SK-N-SH (cell line): ENCODE measurements at regions not wholly inside any gene's neighbourhood (a gene's known extent, or its start where the extent isn't known, plus 50 kb on each side); places are given as distances from the start of the nearest gene placed in this dataset.

ENCODE experiments used
- CTCF ChIA-PET: fragments of 300-600, 350-600 bp; formaldehyde crosslinking; extraction: SDS; loops from one replicate; lab custom pipeline; 2021; lab: Yijun Ruan, JAX
- POLR2A ChIA-PET: fragments of 350-600 bp; sonication (Branson Sonifier 250); formaldehyde crosslinking; extraction: SDS; loops from one replicate; lab custom pipeline; 2020; ENCODE audit warnings: antibody characterized with exemption, inconsistent platforms; lab: Yijun Ruan, JAX
- DNase-seq: peaks from one replicate; pipeline ENCODE4 v3.0.0; 2012
- H2AFZ ChIP-seq: fragments of 200-600 bp; sonication (generic); 2 replicates; pipeline ENCODE4 v1.8.1; 2016; ENCODE audit warnings: antibody characterized with exemption, mild to moderate bottlenecking, low read depth
- H3F3A ChIP-seq: fragments of 200-600 bp; sonication (generic); replicated peaks from 2 replicates; pipeline ENCODE3; 2016; ENCODE audit warnings: antibody characterized with exemption, mild to moderate bottlenecking; ENCODE audit not compliant: insufficient read depth
- H3K27ac ChIP-seq, 2 experiments: fragments of 200-500 bp in 1 of 2; fragments of 200-600 bp in 1 of 2; sonication (Bioruptor generic) in 1 of 2; sonication (generic), shearing (Covaris generic) in 1 of 2; 2 replicates each; pipeline versions ENCODE4 v1.5.1 to v1.6.1; 2014 to 2016; ENCODE audit warnings: low read depth in 2 of 2, inconsistent platforms in 1 of 2, low read length in 1 of 2, mild to moderate bottlenecking in 1 of 2, mixed read lengths in 1 of 2
- H3K27me3 ChIP-seq: fragments of 200-600 bp; sonication (generic), shearing (Covaris generic); 2 replicates; pipeline ENCODE4 v1.6.1; 2016; ENCODE audit warnings: mixed run types; ENCODE audit not compliant: insufficient read depth
- H3K36me3 ChIP-seq, 2 experiments: fragments of 200-500 bp in 1 of 2; fragments of 200-600 bp in 1 of 2; sonication (Bioruptor generic) in 1 of 2; sonication (generic) in 1 of 2; replicated peaks in 1 of 2; 2 replicates each; pipeline versions ENCODE3 to v1.5.1; 2014 to 2016; ENCODE audit warnings: low read length in 1 of 2, mild to moderate bottlenecking in 1 of 2; ENCODE audit not compliant: insufficient read depth in 2 of 2, control insufficient read depth in 1 of 2
- H3K4me1 ChIP-seq, 2 experiments: fragments of 200-500 bp in 1 of 2; fragments of 200-600 bp in 1 of 2; sonication (Bioruptor generic) in 1 of 2; sonication (generic), shearing (Covaris generic) in 1 of 2; 2 replicates each; pipeline versions ENCODE4 v1.5.1 to v1.6.1; 2014 to 2016; ENCODE audit warnings: low read depth in 1 of 2, low read length in 1 of 2, mixed run types in 1 of 2; ENCODE audit not compliant: insufficient read depth in 2 of 2, control insufficient read depth in 1 of 2
- H3K4me2 ChIP-seq: fragments of 200-600 bp; sonication (generic), shearing (Covaris generic); 2 replicates; pipeline ENCODE4 v1.6.1; 2017; ENCODE audit warnings: mixed run types
- H3K4me3 ChIP-seq, 2 experiments: fragments of 200-500 bp in 1 of 2; fragments of 200-600 bp in 1 of 2; sonication (Bioruptor generic) in 1 of 2; sonication (generic), shearing (Covaris generic) in 1 of 2; 2 replicates each; pipeline versions ENCODE4 v1.5.1 to v1.8.1; 2014 to 2016; ENCODE audit warnings: low read depth in 2 of 2, inconsistent platforms in 1 of 2, low read length in 1 of 2, mild to moderate bottlenecking in 1 of 2, mixed read lengths in 1 of 2, moderate library complexity in 1 of 2
- H3K79me2 ChIP-seq: fragments of 200-600 bp; sonication (generic); 2 replicates; pipeline ENCODE4 v1.8.1; 2017; ENCODE audit warnings: mild to moderate bottlenecking; ENCODE audit not compliant: insufficient read depth
- H3K9ac ChIP-seq: fragments of 200-600 bp; sonication (generic); 2 replicates; pipeline ENCODE4 v1.6.1; 2017; ENCODE audit warnings: mixed run types
- H3K9me2 ChIP-seq: fragments of 200-600 bp; sonication (generic); 2 replicates; pipeline ENCODE4 v1.6.1; 2017; ENCODE audit warnings: mixed run types
- H3K9me3 ChIP-seq: fragments of 200-600 bp; sonication (generic); 2 replicates; pipeline ENCODE4 v1.6.1; 2017; ENCODE audit warnings: mixed run types, mild to moderate bottlenecking, moderate library complexity
- H4K20me1 ChIP-seq: fragments of 200-600 bp; sonication (generic); 2 replicates; pipeline ENCODE4 v1.6.1; 2017; ENCODE audit warnings: mild to moderate bottlenecking, mixed run types; ENCODE audit not compliant: insufficient read depth
- EZH2phosphoT487 ChIP-seq: fragments of 200-600 bp; sonication (generic); IDR thresholded peaks from 2 replicates; pipeline ENCODE4 v1.6.1; 2017; ENCODE audit warnings: low read depth, mixed run types, mild to moderate bottlenecking, antibody characterized with exemption, moderate library complexity, borderline replicate concordance
- FOSL2 ChIP-seq: IDR thresholded peaks from 2 replicates; pipeline ENCODE4 v1.4.0; 2012; ENCODE audit warnings: low read depth, mild to moderate bottlenecking, moderate library complexity, borderline replicate concordance
- MAX ChIP-seq: IDR thresholded peaks from 2 replicates; pipeline ENCODE4 v1.4.0; 2012; ENCODE audit warnings: low read depth
- MXI1 ChIP-seq: IDR thresholded peaks from 2 replicates; pipeline ENCODE4 v1.6.1; 2012; ENCODE audit warnings: mild to moderate bottlenecking, low read depth, low read length, improper control_type of control experiment
- NRF1 ChIP-seq: IDR thresholded peaks from 2 replicates; pipeline ENCODE4 v1.6.1; 2012; ENCODE audit warnings: low read depth, mild to moderate bottlenecking, low read length
- PBX3 ChIP-seq: IDR thresholded peaks from 2 replicates; pipeline ENCODE4; 2012
- RXRA ChIP-seq: IDR thresholded peaks from 2 replicates; pipeline ENCODE4 v1.4.0; 2012; ENCODE audit warnings: low read depth, mild to moderate bottlenecking, borderline replicate concordance
- SIN3A ChIP-seq: IDR thresholded peaks from 2 replicates; pipeline ENCODE4 v1.6.1; 2012; ENCODE audit warnings: low read depth, mild to moderate bottlenecking, low read length, moderate library complexity, borderline replicate concordance
- TCF12 ChIP-seq: IDR thresholded peaks from 2 replicates; pipeline ENCODE4 v1.4.0; 2012
- TEAD4 ChIP-seq: IDR thresholded peaks from 2 replicates; pipeline ENCODE4 v1.4.0; 2012; ENCODE audit warnings: mild to moderate bottlenecking, borderline replicate concordance; ENCODE audit not compliant: insufficient read depth
- USF1 ChIP-seq: IDR thresholded peaks from 2 replicates; pipeline ENCODE4 v1.4.0; 2012; ENCODE audit warnings: low read depth, borderline replicate concordance
- ZBTB33 ChIP-seq: IDR thresholded peaks from 2 replicates; pipeline ENCODE4 v1.4.0; 2012; ENCODE audit warnings: low read depth, borderline replicate concordance
- WGBS: methylation state at CpG from one replicate; pipeline ENCODE4 v1.1.6; 2017; ENCODE audit warnings: low lambda C conversion rate; 5-methylcytosine and 5-hydroxymethylcytosine counted together

- H3K4me3 ChIP-seq = no peak overlapping the region
- ChIA-PET POLR2A (no interaction called here), CTCF (no interaction called here)
- no peak overlapping the region for H3K9ac ChIP-seq
- no peak for DNase-seq
- H2AFZ ChIP-seq = no peak overlapping the region
- no peaks in the 10 kb centered on the region for H3F3A ChIP-seq
- H3K9me2 ChIP-seq = no peaks in the 10 kb centered on the region
- H3K9me3 ChIP-seq = no peaks in the 10 kb centered on the region
- no peaks in the 10 kb centered on the region for H3K4me1 ChIP-seq
- no peaks in the 10 kb centered on the region for H4K20me1 ChIP-seq
- H3K27me3 ChIP-seq = no peaks in the 10 kb centered on the region
- no peak overlapping the region for H3K4me2 ChIP-seq
- no peaks in the 10 kb centered on the region for H3K79me2 ChIP-seq
- no peak overlapping the region for H3K27ac ChIP-seq
- TF ChIP-seq USF1 (no peak), NRF1 (no peak), SIN3A (no peak), TEAD4 (no peak), RXRA (no peak), ZBTB33 (no peak), FOSL2 (no peak), EZH2phosphoT487 (no peak), MXI1 (no peak), TCF12 (no peak), MAX (no peak), PBX3 (no peak)
- TF ChIP-seq, all 33 proteins: peak for 0
- H3K36me3 ChIP-seq = no peaks in the 10 kb centered on the region
These were observed 146.1 kb downstream of the OR4C45 start for GRCh38 chr11:50178737-50179136.

- CTCF ChIA-PET = no interaction called here
- H3K79me2 ChIP-seq = no peaks in the 10 kb centered on the region
- 4% methylated on average over 2 of the region's 2 CpGs for WGBS
These were observed 148.7 kb downstream of the OR4C45 start for GRCh38 chr11:50181334-50181733.

More at GRCh38 chr11:50181334-50181733, 148.7 kb downstream of the OR4C45 start:
- no peaks in the 10 kb centered on the region for H3K36me3 ChIP-seq
- POLR2A ChIA-PET = no interaction called here
- no peaks in the 10 kb centered on the region for H3K27me3 ChIP-seq
- H3K27ac ChIP-seq = no peak overlapping the region
- DNase-seq = no peak
- no peak for TF ChIP-seq TEAD4
- H2AFZ ChIP-seq = no peak overlapping the region
- no peak overlapping the region for H3K4me2 ChIP-seq
- H3K4me1 ChIP-seq = no peaks in the 10 kb centered on the region
- H3K9ac ChIP-seq = no peak overlapping the region
- H3K9me3 ChIP-seq = no peaks in the 10 kb centered on the region
- no peak overlapping the region for H3K4me3 ChIP-seq
- H3F3A ChIP-seq = no peaks in the 10 kb centered on the region
- H3K9me2 ChIP-seq = no peaks in the 10 kb centered on the region
- no peaks in the 10 kb centered on the region for H4K20me1 ChIP-seq
